Naive thymus-derived CD4-positive, alpha-beta T cell (primary cell): ENCODE measurements at regions not wholly inside any gene's neighbourhood (a gene's known extent, or its start where the extent isn't known, plus 50 kb on each side); places are given as distances from the start of the nearest gene placed in this dataset.

Experiments
- ATAC-seq: fragments of 150-1000 bp; cut with Tn5 transposase; 2 replicates; pipeline ENCODE4 v1.10.0; 2021; ENCODE audit warnings: mild to moderate bottlenecking, moderate library complexity
- CTCF ChIA-PET: fragments of 350-600 bp; sonication (Branson Sonifier 250); formaldehyde crosslinking; loops from one replicate; lab custom pipeline; 2021; ENCODE audit warnings: antibody characterized with exemption; lab: Charles Lee
- POLR2A ChIA-PET: fragments of 350-600 bp; sonication (Branson Sonifier 250); formaldehyde crosslinking; loops from one replicate; lab custom pipeline; 2021; ENCODE audit warnings: antibody characterized with exemption, inconsistent platforms; lab: Charles Lee
- DNase-seq, 9 donors: peaks; one replicate each; pipeline versions ENCODE4 v3.0.0 to v3.0.0-alpha.2; 2020 to 2022; ENCODE audit warnings: mixed read lengths in 1 of 9
- H3K27ac ChIP-seq: one replicate; pipeline ENCODE4 v1.7.0; 2013; ENCODE audit warnings: mild to moderate bottlenecking, low read depth, low read length, moderate library complexity
- H3K27me3 ChIP-seq, 2 donors: one replicate each; pipeline ENCODE4 v1.7.0; 2013; ENCODE audit warnings: low read length in 2 of 2, mild to moderate bottlenecking in 2 of 2, moderate library complexity in 2 of 2; ENCODE audit not compliant: control insufficient read depth in 2 of 2, insufficient read depth in 2 of 2
- H3K36me3 ChIP-seq, 3 experiments: 1 replicate in 2 of 3; 2 replicates in 1 of 3; pipeline ENCODE4 v1.7.0; 2013; ENCODE audit warnings: low read length in 3 of 3, mild to moderate bottlenecking in 3 of 3, moderate library complexity in 1 of 3; ENCODE audit not compliant: insufficient read depth in 3 of 3, control insufficient read depth in 2 of 3
- H3K4me1 ChIP-seq, 2 donors: one replicate each; pipeline ENCODE4 v1.7.0; 2013; ENCODE audit warnings: low read length in 2 of 2, mild to moderate bottlenecking in 2 of 2, moderate library complexity in 1 of 2; ENCODE audit not compliant: control insufficient read depth in 2 of 2, insufficient read depth in 2 of 2
- H3K4me3 ChIP-seq: 2 replicates; pipeline ENCODE4 v1.7.0; 2013; ENCODE audit warnings: mild to moderate bottlenecking, low read length
- H3K9me3 ChIP-seq, 3 experiments: 1 replicate in 2 of 3; 2 replicates in 1 of 3; pipeline ENCODE4 v1.7.0; 2013; ENCODE audit warnings: low read length in 3 of 3; ENCODE audit not compliant: control insufficient read depth in 2 of 3
- H3K27ac Mint-ChIP-seq, 9 donors: one replicate each; pipeline ENCODE4 v1.8.0; 2020 to 2022; ENCODE audit warnings: mixed read lengths in 9 of 9, mild to moderate bottlenecking in 8 of 9, moderate library complexity in 5 of 9, inconsistent platforms in 2 of 9
- H3K27me3 Mint-ChIP-seq, 5 donors: one replicate each; pipeline ENCODE4 v1.8.0; 2021 to 2022; ENCODE audit warnings: mixed read lengths in 5 of 5, mild to moderate bottlenecking in 1 of 5
- H3K36me3 Mint-ChIP-seq, 5 donors: one replicate each; pipeline ENCODE4 v1.8.0; 2020 to 2022; ENCODE audit warnings: mixed read lengths in 5 of 5, mild to moderate bottlenecking in 3 of 5, inconsistent platforms in 1 of 5
- H3K4me1 Mint-ChIP-seq, 7 donors: one replicate each; pipeline ENCODE4 v1.8.0; 2020 to 2022; ENCODE audit warnings: mixed read lengths in 7 of 7, mild to moderate bottlenecking in 3 of 7, inconsistent platforms in 1 of 7
- H3K4me3 Mint-ChIP-seq, 10 donors: one replicate each; pipeline ENCODE4 v1.8.0; 2020 to 2022; ENCODE audit warnings: mild to moderate bottlenecking in 10 of 10, mixed read lengths in 10 of 10, moderate library complexity in 6 of 10, inconsistent platforms in 2 of 10
- H3K9me3 Mint-ChIP-seq, 11 donors: one replicate each; pipeline ENCODE4 v1.8.0; 2020 to 2022; ENCODE audit warnings: mixed read lengths in 11 of 11, mild to moderate bottlenecking in 4 of 11, inconsistent platforms in 1 of 11, moderate library complexity in 1 of 11
- intact Hi-C, 2 donors: fragments of 100-400 bp; cut with micrococcal nuclease; formaldehyde crosslinking; loops; one replicate each; pipeline ENCODE4 v1.15.1; 2023

DNA sequence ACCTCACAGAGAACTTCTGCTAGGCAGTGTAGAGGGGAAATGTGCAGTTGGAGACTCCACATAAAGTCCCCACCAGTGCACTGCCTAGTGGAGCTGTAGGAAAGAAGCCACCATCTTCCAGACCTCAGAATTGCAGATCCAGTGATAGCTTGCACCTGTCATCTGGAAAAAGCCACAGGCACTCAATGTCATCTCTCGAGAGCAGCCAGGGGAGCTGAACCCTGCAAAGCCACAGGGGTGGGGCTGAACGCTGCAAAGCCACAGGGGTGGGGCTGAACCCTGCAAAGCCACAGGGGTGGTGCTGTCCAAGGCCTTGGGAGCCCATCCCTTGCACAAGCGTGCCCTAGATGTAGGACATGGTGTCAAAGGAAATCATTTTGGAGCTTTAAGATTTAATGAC is 1226.3 kb downstream of the PCDH7 start:
- Histone ChIP-seq H3K4me3 (no peak overlapping the region), H3K9me3 (no peaks in the 10 kb centered on the region)
- CTCF ChIA-PET = interaction anchor here (0.5 kb wide), 1 partner anchor 499 kb away, joined by 3 read pairs; no protein-coding TSS in a partner anchor

GRCh38 chr4:31947101-31947500 is 1226.9 kb downstream of the PCDH7 start:
- no peak overlapping the region for H3K4me3 ChIP-seq
- no peaks in the 10 kb centered on the region for H3K27me3 ChIP-seq
- Mint-ChIP-seq H3K27me3 (no peaks in the 10 kb centered on the region), H3K27ac (no peak overlapping the region), H3K9me3 (peaks cover 0 to 29% (median 4%) of the 10 kb centered on the region in 11 donors), H3K4me3 (no peak overlapping the region), H3K4me1 (no peaks in the 10 kb centered on the region), H3K36me3 (no peaks in the 10 kb centered on the region)
- no peaks in the 10 kb centered on the region for H3K4me1 ChIP-seq
- no peaks in the 10 kb centered on the region for H3K9me3 ChIP-seq
- no peak overlapping the region for H3K27ac ChIP-seq
- DNase-seq = no peak
- no peaks in the 10 kb centered on the region for H3K36me3 ChIP-seq
- ChIA-PET CTCF (interaction anchor here (0.5 kb wide), 1 partner anchor 500 kb away, joined by 3 read pairs; no protein-coding TSS in a partner anchor), POLR2A (no interaction called here)
- intact Hi-C loops = no loop called here
- ATAC-seq = no peak

More for the DNA sequence above, 1226.3 kb downstream of the PCDH7 start:
- H3K9me3 Mint-ChIP-seq = peaks cover 0 to 29% (median 4%) of the 10 kb centered on the region in 11 donors
- H3K4me3 Mint-ChIP-seq = no peak overlapping the region
- H3K27me3 Mint-ChIP-seq = no peaks in the 10 kb centered on the region
- ATAC-seq = no peak
- DNase-seq = no peak
- H3K27ac Mint-ChIP-seq = no peak overlapping the region
- H3K4me1 Mint-ChIP-seq = no peaks in the 10 kb centered on the region
- Histone ChIP-seq H3K27ac (no peak overlapping the region), H3K27me3 (no peaks in the 10 kb centered on the region), H3K4me1 (no peaks in the 10 kb centered on the region), H3K36me3 (no peaks in the 10 kb centered on the region)
- POLR2A ChIA-PET = no interaction called here
- intact Hi-C loops = no loop called here
- no peaks in the 10 kb centered on the region for H3K36me3 Mint-ChIP-seq

GRCh38 chr4:31949045-31949444 is 1228.9 kb downstream of the PCDH7 start:
- Mint-ChIP-seq H3K36me3 (no peaks in the 10 kb centered on the region), H3K27ac (no peak overlapping the region), H3K27me3 (no peaks in the 10 kb centered on the region), H3K4me3 (no peak overlapping the region), H3K9me3 (peaks cover 0 to 24% (median 4%) of the 10 kb centered on the region in 11 donors), H3K4me1 (no peaks in the 10 kb centered on the region)
- CTCF ChIA-PET = no interaction called here
- intact Hi-C loops = no loop called here
- Histone ChIP-seq H3K4me3 (no peak overlapping the region), H3K27me3 (no peaks in the 10 kb centered on the region), H3K9me3 (no peaks in the 10 kb centered on the region), H3K4me1 (no peaks in the 10 kb centered on the region), H3K27ac (no peak overlapping the region), H3K36me3 (no peaks in the 10 kb centered on the region)
- POLR2A ChIA-PET = no interaction called here
- DNase-seq = no peak
- ATAC-seq = no peak

- CTCF ChIA-PET = no interaction called here
- no peaks in the 10 kb centered on the region for H3K36me3 Mint-ChIP-seq
- intact Hi-C loops = no loop called here
- no peak overlapping the region for H3K4me3 Mint-ChIP-seq
- H3K9me3 ChIP-seq = no peaks in the 10 kb centered on the region
- no peak overlapping the region for H3K27ac ChIP-seq
- no peak overlapping the region for H3K27ac Mint-ChIP-seq
- peaks cover 0 to 24% (median 6%) of the 10 kb centered on the region in 11 donors for H3K9me3 Mint-ChIP-seq
- ATAC-seq (no peak), DNase-seq (no peak)
- H3K4me3 ChIP-seq = no peak overlapping the region
- H3K4me1 ChIP-seq = no peaks in the 10 kb centered on the region
- no peaks in the 10 kb centered on the region for H3K36me3 ChIP-seq
- peaks cover 0 to 1% (median 0%) of the 10 kb centered on the region in 7 donors for H3K4me1 Mint-ChIP-seq
- POLR2A ChIA-PET = no interaction called here
- no peaks in the 10 kb centered on the region for H3K27me3 Mint-ChIP-seq
- no peaks in the 10 kb centered on the region for H3K27me3 ChIP-seq
Observed at GRCh38 chr4:31955346-31955745, 1235.2 kb downstream of the PCDH7 start.

DNA sequence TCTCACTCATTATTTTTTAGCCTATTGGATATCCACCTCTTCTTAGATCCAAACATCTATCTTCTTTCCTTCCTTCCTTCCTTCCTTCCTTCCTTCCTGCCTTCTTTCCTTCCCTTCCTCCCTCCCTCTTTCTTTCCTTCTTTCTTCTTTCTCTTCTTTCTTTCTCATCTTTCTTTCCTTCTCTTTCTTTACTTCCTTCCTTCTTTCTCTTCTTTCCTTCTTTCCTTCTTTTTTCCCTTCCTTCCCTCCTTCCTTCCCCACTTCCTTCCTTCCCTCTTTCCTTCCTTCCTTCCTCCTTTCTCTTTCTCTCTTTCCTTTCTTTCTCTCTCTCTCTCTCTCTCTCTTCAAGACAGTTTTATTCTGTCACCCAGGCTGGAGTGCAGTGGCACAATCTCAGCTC is 1239.8 kb downstream of the PCDH7 start:
- no peaks in the 10 kb centered on the region for H3K36me3 ChIP-seq
- CTCF ChIA-PET = no interaction called here
- peaks cover 0 to 1% (median 0%) of the 10 kb centered on the region in 7 donors for H3K4me1 Mint-ChIP-seq

DNA sequence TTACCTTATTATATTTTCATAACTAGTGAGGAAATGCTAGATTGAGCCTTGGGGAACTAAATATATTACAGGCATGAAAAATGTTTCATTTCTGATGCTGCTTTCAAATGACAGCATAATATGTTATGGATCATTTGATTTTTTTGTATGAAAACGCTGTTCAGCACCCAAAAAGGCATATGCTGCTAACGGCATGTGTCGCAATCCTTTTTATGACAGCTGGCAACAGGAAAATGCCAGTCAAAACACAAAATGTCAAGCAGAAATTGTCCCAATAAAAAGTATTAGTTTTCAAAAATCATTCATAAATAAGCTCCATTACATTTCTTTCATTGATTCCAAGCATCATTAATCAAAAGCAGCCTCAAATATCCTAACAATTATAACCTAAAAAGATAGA is 1244.5 kb downstream of the PCDH7 start:
- H3K4me1 ChIP-seq = no peaks in the 10 kb centered on the region
- Mint-ChIP-seq H3K27me3 (no peaks in the 10 kb centered on the region), H3K27ac (no peak overlapping the region), H3K4me1 (no peaks in the 10 kb centered on the region), H3K36me3 (no peaks in the 10 kb centered on the region), H3K4me3 (no peak overlapping the region), H3K9me3 (peaks cover 2 to 28% (median 10%) of the 10 kb centered on the region in 11 donors)
- no peak for ATAC-seq
- no peak overlapping the region for H3K4me3 ChIP-seq
- H3K27ac ChIP-seq = no peak overlapping the region
- H3K27me3 ChIP-seq = no peaks in the 10 kb centered on the region
- CTCF ChIA-PET = no interaction called here
- H3K9me3 ChIP-seq = no peaks in the 10 kb centered on the region
- POLR2A ChIA-PET = no interaction called here
- intact Hi-C loops = no loop called here
- H3K36me3 ChIP-seq = no peaks in the 10 kb centered on the region
- DNase-seq = no peak

More for the DNA sequence above, 1239.8 kb downstream of the PCDH7 start:
- no peak for DNase-seq
- Histone ChIP-seq H3K4me3 (no peak overlapping the region), H3K27ac (no peak overlapping the region), H3K9me3 (no peaks in the 10 kb centered on the region), H3K4me1 (no peaks in the 10 kb centered on the region), H3K27me3 (no peaks in the 10 kb centered on the region)
- intact Hi-C loops = no loop called here
- no peak overlapping the region for H3K27ac Mint-ChIP-seq
- H3K4me3 Mint-ChIP-seq = no peak overlapping the region
- no peaks in the 10 kb centered on the region for H3K36me3 Mint-ChIP-seq
- H3K27me3 Mint-ChIP-seq = no peaks in the 10 kb centered on the region
- H3K9me3 Mint-ChIP-seq = peaks cover 0 to 29% (median 11%) of the 10 kb centered on the region in 11 donors
- no peak for ATAC-seq
- POLR2A ChIA-PET = no interaction called here

DNA sequence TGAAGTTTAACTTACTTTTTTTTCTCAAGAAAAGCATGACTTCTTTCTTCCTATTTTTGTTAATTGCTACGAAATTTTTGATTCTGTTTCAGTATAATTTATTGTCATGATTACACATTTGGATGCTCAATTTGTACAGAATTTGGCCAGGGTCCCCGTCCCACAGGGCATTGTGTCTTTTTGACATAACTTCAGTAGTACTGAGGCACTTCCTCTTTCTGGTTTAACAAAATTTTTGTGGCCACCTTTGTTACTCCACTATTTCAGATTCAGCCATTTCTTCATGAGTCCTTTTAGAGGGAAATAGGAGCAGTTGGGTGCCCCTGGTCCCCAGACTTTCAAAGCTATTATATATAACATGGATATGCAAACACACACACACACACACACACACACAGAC is 1248.7 kb downstream of the PCDH7 start:
- Histone ChIP-seq H3K9me3 (no peaks in the 10 kb centered on the region), H3K4me1 (no peaks in the 10 kb centered on the region), H3K36me3 (no peaks in the 10 kb centered on the region), H3K27me3 (no peaks in the 10 kb centered on the region), H3K27ac (no peak overlapping the region), H3K4me3 (no peak overlapping the region)
- no peaks in the 10 kb centered on the region for H3K4me1 Mint-ChIP-seq
- CTCF ChIA-PET = no interaction called here
- POLR2A ChIA-PET = no interaction called here
- H3K27me3 Mint-ChIP-seq = no peaks in the 10 kb centered on the region
- H3K27ac Mint-ChIP-seq = no peak overlapping the region
- no peak for DNase-seq
- intact Hi-C loops = no loop called here
- H3K9me3 Mint-ChIP-seq = peaks cover 0 to 16% (median 6%) of the 10 kb centered on the region in 11 donors
- no peak for ATAC-seq
- H3K36me3 Mint-ChIP-seq = no peaks in the 10 kb centered on the region
- no peak overlapping the region for H3K4me3 Mint-ChIP-seq
